Right lobe of liver (tissue), 6 donors: ENCODE measurements at regions not wholly inside any gene's neighbourhood (a gene's known extent, or its start where the extent isn't known, plus 50 kb on each side); places are given as distances from the start of the nearest gene placed in this dataset.
"Not testable (repeated sequence)": the region's sequence is repeated elsewhere in the genome, so short reads cannot be mapped to it uniquely, and the experiment has no call there.

Source experiments
- ATAC-seq, 4 donors: fragments of 200-7000 bp; cut with Tn5 transposase; one replicate each; pipeline ENCODE4 v1.9.1; 2020; ENCODE audit warnings: mild to moderate bottlenecking in 4 of 4, moderate library complexity in 4 of 4
- DNase-seq, 3 donors: peaks; one replicate each; pipeline ENCODE4 v3.0.0-alpha.2; 2020
- H3K27ac ChIP-seq, 3 donors: fragments of 200-600 bp; one replicate each; pipeline ENCODE4 v1.8.0; 2022
- H3K27me3 ChIP-seq, 2 donors: fragments of 200-600 bp; one replicate each; pipeline ENCODE4 v1.8.0; 2022
- H3K36me3 ChIP-seq, 4 donors: fragments of 200-600 bp; sonication (generic) in 1 of 4; one replicate each; pipeline versions ENCODE4 v1.5.1 to v1.8.0; 2017 to 2022; ENCODE audit warnings: control low read depth in 1 of 4
- H3K4me1 ChIP-seq, 4 donors: fragments of 200-600 bp; sonication (generic) in 1 of 4; one replicate each; pipeline versions ENCODE4 v1.5.1 to v1.8.0; 2017 to 2022; ENCODE audit warnings: control low read depth in 1 of 4
- H3K4me3 ChIP-seq, 3 donors: fragments of 200-600 bp; one replicate each; pipeline ENCODE4 v1.8.0; 2022
- H3K9me3 ChIP-seq, 4 donors: fragments of 200-600 bp; sonication (generic) in 1 of 4; one replicate each; pipeline versions ENCODE4 v1.5.1 to v1.8.0; 2017 to 2022; ENCODE audit warnings: control low read depth in 1 of 4
- POLR2A ChIP-seq: fragments of 450-650 bp; IDR thresholded peaks from one replicate; pipeline ENCODE4 v1.6.1; 2017; ENCODE audit warnings: antibody characterized with exemption, mild to moderate bottlenecking
- WGBS: methylation state at CpG from one replicate; pipeline ENCODE4 v1.1.6; 2018; ENCODE audit warnings: low coverage, low lambda C conversion rate; ENCODE audit not compliant: insufficient coverage; ENCODE audit errors: missing lambda C conversion rate; 5-methylcytosine and 5-hydroxymethylcytosine counted together
- intact Hi-C, 2 donors: fragments of 100-400 bp; cut with DNase I; formaldehyde crosslinking; loops; one replicate each; pipeline versions ENCODE4 v1.11.2 to v1.14.1; 2022
- TF ChIP-seq, protein P1 (sequence below), 4 donors: fragments of 200-600 bp in 3 of 4; fragments of 450-650 bp in 1 of 4; IDR thresholded peaks; one replicate each; pipeline versions ENCODE4 v1.5.1 to v1.8.0; 2016 to 2022; ENCODE audit warnings: antibody characterized with exemption in 4 of 4, mild to moderate bottlenecking in 2 of 4
- donor health status: DM: no; HTN: yes; CAD: no.
- donor health status: DM: no; HTN: no; CAD: no.
- donor health status: DM: no; HTN: no; CAD: no.
- donor health status: DM: no; HTN: yes; CAD: no.
- donor health status: DM: no; HTN: yes; CAD: no.

DNA sequence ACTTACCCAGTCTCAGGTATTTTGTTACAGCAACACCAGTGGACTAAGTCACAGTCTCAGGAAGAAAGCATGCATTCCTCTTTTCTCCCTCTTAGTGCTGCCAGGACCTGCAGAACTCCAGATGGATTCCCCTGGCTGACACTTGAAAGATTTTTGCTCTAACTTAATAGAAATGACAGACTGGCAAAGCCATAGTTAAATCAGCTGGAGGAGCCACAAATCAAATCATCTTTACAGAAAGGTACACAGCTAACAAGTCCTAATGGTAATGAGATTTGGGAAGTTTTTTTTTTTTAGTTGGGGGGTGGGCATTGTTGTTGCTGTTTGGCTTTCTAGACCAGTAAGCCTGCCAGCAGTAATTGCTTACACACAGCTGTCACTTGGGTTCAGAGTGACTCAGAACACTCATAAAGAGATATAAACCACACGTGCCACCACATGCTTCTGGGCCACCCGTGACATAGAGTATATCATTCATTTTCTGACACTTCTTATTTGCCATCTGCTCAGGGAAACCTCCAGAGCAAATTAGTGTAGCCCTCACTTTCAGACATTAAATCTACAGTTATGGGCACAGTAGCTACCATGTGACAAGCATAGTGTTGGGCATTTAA is 72.4 kb downstream of the FH start:
- 34% methylated on average over 2 of the region's 2 CpGs for WGBS
- no peaks in the 10 kb centered on the region for H3K36me3 ChIP-seq
- DNase-seq (no peak), ATAC-seq (no peak)
- H3K4me1 ChIP-seq, result no peaks in the 10 kb centered on the region
- H3K4me3 ChIP-seq, result no peak overlapping the region
- no peaks in the 10 kb centered on the region for H3K27me3 ChIP-seq
- H3K9me3 ChIP-seq, result no peaks in the 10 kb centered on the region
- TF ChIP-seq POLR2A, result no peak
- TF ChIP-seq, protein P1, sequence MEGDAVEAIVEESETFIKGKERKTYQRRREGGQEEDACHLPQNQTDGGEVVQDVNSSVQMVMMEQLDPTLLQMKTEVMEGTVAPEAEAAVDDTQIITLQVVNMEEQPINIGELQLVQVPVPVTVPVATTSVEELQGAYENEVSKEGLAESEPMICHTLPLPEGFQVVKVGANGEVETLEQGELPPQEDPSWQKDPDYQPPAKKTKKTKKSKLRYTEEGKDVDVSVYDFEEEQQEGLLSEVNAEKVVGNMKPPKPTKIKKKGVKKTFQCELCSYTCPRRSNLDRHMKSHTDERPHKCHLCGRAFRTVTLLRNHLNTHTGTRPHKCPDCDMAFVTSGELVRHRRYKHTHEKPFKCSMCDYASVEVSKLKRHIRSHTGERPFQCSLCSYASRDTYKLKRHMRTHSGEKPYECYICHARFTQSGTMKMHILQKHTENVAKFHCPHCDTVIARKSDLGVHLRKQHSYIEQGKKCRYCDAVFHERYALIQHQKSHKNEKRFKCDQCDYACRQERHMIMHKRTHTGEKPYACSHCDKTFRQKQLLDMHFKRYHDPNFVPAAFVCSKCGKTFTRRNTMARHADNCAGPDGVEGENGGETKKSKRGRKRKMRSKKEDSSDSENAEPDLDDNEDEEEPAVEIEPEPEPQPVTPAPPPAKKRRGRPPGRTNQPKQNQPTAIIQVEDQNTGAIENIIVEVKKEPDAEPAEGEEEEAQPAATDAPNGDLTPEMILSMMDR (IDR thresholded peaks at IDR 0.05), result no peak
- intact Hi-C loops, result no loop called here
- no peak overlapping the region for H3K27ac ChIP-seq

DNA sequence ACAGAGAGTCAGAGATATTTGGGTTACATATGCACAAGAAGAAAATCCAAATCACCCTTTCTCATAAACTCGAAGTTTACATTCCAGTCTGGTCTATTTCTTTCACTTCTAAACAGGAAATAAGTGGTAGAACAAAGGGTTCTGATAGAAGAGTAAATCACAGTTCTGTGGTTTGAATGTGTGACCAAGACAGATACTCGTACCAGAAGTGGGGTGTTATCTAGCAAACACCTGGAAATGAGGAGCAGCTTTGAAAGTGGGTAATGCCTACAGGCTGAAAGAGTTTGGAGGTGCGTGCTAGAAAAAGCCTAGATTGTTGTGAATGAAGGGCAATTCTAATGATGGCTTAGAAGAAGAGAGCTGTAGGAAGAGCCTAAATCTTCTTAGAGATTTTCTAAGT is 74.7 kb downstream of the FH start:
- Histone ChIP-seq H3K9me3 (no peaks in the 10 kb centered on the region), H3K4me3 (no peak overlapping the region), H3K27me3 (no peaks in the 10 kb centered on the region), H3K27ac (no peak overlapping the region), H3K36me3 (no peaks in the 10 kb centered on the region), H3K4me1 (no peaks in the 10 kb centered on the region)
- TF ChIP-seq POLR2A, result no peak
- TF ChIP-seq, protein P1 (IDR thresholded peaks at IDR 0.05), result no peak
- intact Hi-C loops, result no loop called here
- DNase-seq, result no peak
- ATAC-seq, result no peak
- WGBS, result 31% methylated on average over 3 of the region's 3 CpGs

DNA sequence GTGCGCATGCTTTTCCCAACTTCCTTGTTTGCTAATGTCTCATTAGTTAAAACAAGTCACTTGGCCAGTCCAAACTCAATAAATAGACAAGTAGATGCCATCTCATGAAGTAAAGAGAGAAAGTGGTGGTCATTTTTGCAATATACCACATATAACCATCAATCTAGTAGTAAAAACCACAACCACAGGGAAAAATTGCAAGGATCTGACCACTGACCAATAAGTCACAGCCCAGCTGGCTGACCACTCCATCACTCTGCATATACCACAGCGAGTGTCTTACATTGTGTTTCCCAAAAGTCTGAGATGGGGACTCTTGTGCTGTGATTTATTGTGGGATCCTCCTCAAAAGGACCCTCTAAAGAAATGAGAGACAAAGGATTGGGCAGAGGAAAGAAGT is 76.0 kb downstream of the FH start:
- no peak for DNase-seq
- Histone ChIP-seq H3K36me3 (no peaks in the 10 kb centered on the region), H3K9me3 (no peaks in the 10 kb centered on the region), H3K4me3 (no peak overlapping the region), H3K27ac (no peak overlapping the region), H3K4me1 (no peaks in the 10 kb centered on the region), H3K27me3 (no peaks in the 10 kb centered on the region)
- WGBS, result 57% methylated on average over 2 of the region's 2 CpGs
- ATAC-seq, result no peak
- no peak for TF ChIP-seq POLR2A
- TF ChIP-seq, protein P1 (IDR thresholded peaks at IDR 0.05), result no peak
- intact Hi-C loops, result no loop called here

DNA sequence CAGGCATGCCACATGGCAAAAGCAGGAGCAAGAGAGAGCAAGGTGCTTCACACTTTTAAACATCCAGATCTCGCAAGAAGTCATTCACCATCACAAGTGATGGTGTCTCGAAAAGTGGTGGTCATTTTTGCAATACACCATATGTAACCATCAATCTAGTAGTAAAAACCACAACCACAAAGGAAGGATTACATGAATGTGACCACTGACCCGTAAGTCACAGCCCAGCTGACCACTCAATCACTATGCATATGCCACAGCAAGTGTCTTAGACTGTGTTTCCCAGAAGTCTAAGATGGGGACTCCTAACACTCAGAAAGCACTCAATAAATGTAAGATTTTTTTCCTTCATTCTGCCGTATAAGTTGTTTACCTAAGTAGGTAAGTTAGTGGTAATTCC is 76.9 kb downstream of the FH start:
- H3K36me3 ChIP-seq, result no peaks in the 10 kb centered on the region
- intact Hi-C loops, result no loop called here
- H3K27me3 ChIP-seq, result no peaks in the 10 kb centered on the region
- 49% methylated on average over 4 of the region's 4 CpGs for WGBS
- H3K4me1 ChIP-seq, result no peaks in the 10 kb centered on the region
- ATAC-seq (no peak), DNase-seq (no peak)
- no peak for TF ChIP-seq POLR2A
- TF ChIP-seq, protein P1 (IDR thresholded peaks at IDR 0.05), result no peak
- no peak overlapping the region for H3K27ac ChIP-seq
- H3K4me3 ChIP-seq, result no peak overlapping the region
- no peaks in the 10 kb centered on the region for H3K9me3 ChIP-seq

DNA sequence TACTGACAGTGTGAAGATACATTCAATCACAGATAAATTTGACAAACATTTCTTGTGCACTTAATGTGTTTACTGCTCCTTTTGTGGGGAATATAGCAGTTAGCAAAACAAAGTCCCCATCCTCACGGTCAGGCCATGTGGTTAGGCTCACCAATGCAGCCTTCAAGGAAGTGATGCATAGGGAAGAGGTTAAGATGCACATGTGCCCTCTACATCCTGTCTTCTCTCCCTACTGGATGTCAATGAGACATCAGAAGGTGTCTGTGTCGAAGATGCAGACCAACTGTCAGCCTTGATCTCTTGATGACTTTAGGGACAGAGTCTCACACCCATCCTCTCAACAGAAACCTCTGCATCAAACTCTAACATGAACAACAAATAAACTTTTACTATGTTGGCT is 78.7 kb downstream of the FH start:
- WGBS, result 13% methylated on average over 2 of the region's 2 CpGs
- ATAC-seq, result no peak

DNA sequence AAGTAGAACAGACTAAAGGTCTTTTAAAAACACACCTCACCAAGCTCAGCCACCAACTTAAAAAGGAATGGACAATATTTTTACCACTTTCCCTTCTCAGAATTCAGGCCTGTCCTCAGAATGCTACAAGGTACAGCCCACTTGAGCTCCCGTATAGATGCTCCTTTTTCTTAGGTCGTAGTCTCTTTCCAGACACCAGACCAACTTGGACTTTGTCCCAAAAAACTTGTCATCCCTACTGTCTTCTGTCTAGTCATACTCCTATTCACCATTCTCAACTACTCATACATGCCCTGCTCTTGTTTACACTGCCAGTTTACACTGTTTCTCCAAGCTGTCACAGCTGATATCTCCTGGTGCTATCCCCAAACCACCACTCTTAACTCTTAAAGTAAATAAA is 80.9 kb downstream of the FH start:
- H3K27me3 ChIP-seq, DNase-seq, H3K36me3 ChIP-seq, H3K4me3 ChIP-seq, H3K4me1 ChIP-seq, ATAC-seq, intact Hi-C loops, H3K9me3 ChIP-seq, H3K27ac ChIP-seq: not testable (repeated sequence)
- 35% methylated on average over 2 of the region's 2 CpGs for WGBS

More for the DNA sequence above, 78.7 kb downstream of the FH start:
- Histone ChIP-seq H3K27me3 (no peaks in the 10 kb centered on the region), H3K4me3 (no peak overlapping the region), H3K9me3 (no peaks in the 10 kb centered on the region), H3K36me3 (no peaks in the 10 kb centered on the region), H3K27ac (no peak overlapping the region), H3K4me1 (no peaks in the 10 kb centered on the region)
- TF ChIP-seq, protein P1 (IDR thresholded peaks at IDR 0.05), result no peak
- no peak for TF ChIP-seq POLR2A
- intact Hi-C loops, result no loop called here
- DNase-seq, result no peak
